Esophagus muscularis mucosa (tissue), 4 donors: ENCODE measurements at regions not wholly inside any gene's neighbourhood (a gene's known extent, or its start where the extent isn't known, plus 50 kb on each side); places are given as distances from the start of the nearest gene placed in this dataset.

ENCODE experiments used
- DNase-seq: peaks from one replicate; pipeline ENCODE4 v3.0.0-alpha.2; 2017; ENCODE audit errors: extremely low spot score
- H3K27ac ChIP-seq, 4 donors: fragments of 200-600 bp; sonication (generic); replicated peaks in 1 of 4; 1 replicate in 3 of 4; 2 replicates in 1 of 4; pipeline ENCODE4 v1.5.1; 2016 to 2019; ENCODE audit warnings: mild to moderate bottlenecking in 1 of 4
- H3K27me3 ChIP-seq, 4 donors: fragments of 200-600 bp; sonication (generic); one replicate each; pipeline versions ENCODE4 v1.5.1 to v1.6.0; 2016 to 2019
- H3K36me3 ChIP-seq, 4 donors: fragments of 200-600 bp; sonication (generic); one replicate each; pipeline ENCODE4 v1.5.1; 2016 to 2019
- H3K4me1 ChIP-seq, 4 donors: fragments of 200-600 bp; sonication (generic); one replicate each; pipeline ENCODE4 v1.5.1; 2016 to 2019
- H3K4me3 ChIP-seq, 4 donors: fragments of 200-600 bp; sonication (generic); 1 replicate in 2 of 4; 2 replicates in 2 of 4; pipeline ENCODE4 v1.5.1; 2016 to 2019; ENCODE audit warnings: mild to moderate bottlenecking in 4 of 4, moderate library complexity in 1 of 4
- H3K9me3 ChIP-seq, 4 donors: fragments of 200-600 bp; sonication (generic); 1 replicate in 3 of 4; 2 replicates in 1 of 4; pipeline ENCODE4 v1.5.1; 2016 to 2019
- CTCF ChIP-seq, 3 experiments: fragments of 200-600 bp in 2 of 3; fragments of 450-650 bp in 1 of 3; sonication (generic) in 2 of 3; IDR thresholded peaks; one replicate each; pipeline ENCODE4 v1.5.1; 2017 to 2019; ENCODE audit warnings: antibody characterized with exemption in 3 of 3, mild to moderate bottlenecking in 2 of 3, moderate library complexity in 1 of 3
- EP300 ChIP-seq: sonication (generic); formaldehyde crosslinking; IDR thresholded peaks from one replicate; pipeline ENCODE4 v1.6.1; 2017; ENCODE audit warnings: antibody characterized with exemption
- POLR2A ChIP-seq: fragments of 450-650 bp; IDR thresholded peaks from one replicate; pipeline ENCODE4 v1.6.1; 2017; ENCODE audit warnings: antibody characterized with exemption, moderate library complexity, mild to moderate bottlenecking, low read depth
- POLR2AphosphoS5 ChIP-seq, 2 donors: sonication (generic); formaldehyde crosslinking; IDR thresholded peaks; one replicate each; pipeline ENCODE4 v1.6.1; 2017; ENCODE audit warnings: antibody characterized with exemption in 2 of 2
- WGBS: methylation state at CpG from one replicate; pipeline ENCODE4 v1.1.5; 2018; 5-methylcytosine and 5-hydroxymethylcytosine counted together
- intact Hi-C: fragments of 100-400 bp; cut with DNase I; formaldehyde crosslinking; loops from one replicate; pipeline ENCODE4 v1.15.1; 2023

GRCh38 chr2:12164689-12165088 is 418.3 kb downstream of the LPIN1 start:
- no peak for DNase-seq
- Histone ChIP-seq H3K36me3 (no peaks in the 10 kb centered on the region), H3K4me1 (peaks cover 16 to 22% (median 20%) of the 10 kb centered on the region in 4 donors), H3K27me3 (no peaks in the 10 kb centered on the region), H3K27ac (no peak overlapping the region), H3K4me3 (no peak overlapping the region), H3K9me3 (no peaks in the 10 kb centered on the region)
- WGBS = 80% methylated on average over 5 of the region's 5 CpGs
- TF ChIP-seq POLR2AphosphoS5 (IDR thresholded peaks at IDR 0.05) = no peak
- TF ChIP-seq EP300 = no peak
- TF ChIP-seq CTCF (IDR thresholded peaks at IDR 0.05) = no peak
- no peak for TF ChIP-seq POLR2A
- intact Hi-C loops = loop anchor here (10.0 kb wide), 1 partner anchor 300 kb away; no protein-coding TSS in a partner anchor

GRCh38 chr2:12167525-12168317 is 421.3 kb downstream of the LPIN1 start:
- WGBS = 85% methylated on average over 11 of the region's 13 CpGs
- no peaks in the 10 kb centered on the region for H3K36me3 ChIP-seq
- no peak for DNase-seq
- TF ChIP-seq POLR2AphosphoS5 (IDR thresholded peaks at IDR 0.05) (no peak), CTCF (IDR thresholded peaks at IDR 0.05) (peak in 1 of 3 experiments; percentile 23), POLR2A (no peak), EP300 (no peak)
- H3K27me3 ChIP-seq = no peaks in the 10 kb centered on the region
- H3K27ac ChIP-seq = peak overlapping the region in 1 of 4 donors; percentile 20
- H3K4me3 ChIP-seq = no peak overlapping the region
- H3K9me3 ChIP-seq = no peaks in the 10 kb centered on the region
- intact Hi-C loops = loop anchor here (10.0 kb wide), 1 partner anchor 303 kb away; no protein-coding TSS in a partner anchor
- H3K4me1 ChIP-seq = peaks cover 26 to 34% (median 30%) of the 10 kb centered on the region in 4 donors

GRCh38 chr2:12168354-12168753 is 421.9 kb downstream of the LPIN1 start:
- intact Hi-C loops = loop anchor here (10.0 kb wide), 1 partner anchor 304 kb away; no protein-coding TSS in a partner anchor
- Histone ChIP-seq H3K27me3 (no peaks in the 10 kb centered on the region), H3K4me3 (no peak overlapping the region), H3K36me3 (no peaks in the 10 kb centered on the region), H3K9me3 (no peaks in the 10 kb centered on the region), H3K27ac (peak overlapping the region in 3 of 4 donors; percentile 60 to 64 (median 63)), H3K4me1 (peaks cover 26 to 34% (median 30%) of the 10 kb centered on the region in 4 donors)
- WGBS = 87% methylated on average over 6 of the region's 6 CpGs
- TF ChIP-seq EP300 (no peak), POLR2A (no peak), CTCF (IDR thresholded peaks at IDR 0.05) (no peak), POLR2AphosphoS5 (IDR thresholded peaks at IDR 0.05) (no peak)
- no peak for DNase-seq

GRCh38 chr2:12168791-12169388 is 422.5 kb downstream of the LPIN1 start:
- WGBS = 41% methylated on average over 4 of the region's 4 CpGs
- Histone ChIP-seq H3K9me3 (no peaks in the 10 kb centered on the region), H3K27me3 (no peaks in the 10 kb centered on the region), H3K4me3 (no peak overlapping the region), H3K36me3 (no peaks in the 10 kb centered on the region), H3K4me1 (peaks cover 26 to 34% (median 30%) of the 10 kb centered on the region in 4 donors), H3K27ac (peak overlapping the region; percentile 60 to 67 (median 64))
- TF ChIP-seq EP300 (no peak), POLR2AphosphoS5 (IDR thresholded peaks at IDR 0.05) (peak; percentile 44 to 59), CTCF (IDR thresholded peaks at IDR 0.05) (peak in 1 of 3 experiments; percentile 6)
- DNase-seq = no peak
- intact Hi-C loops = loop anchor here (10.0 kb wide), 1 partner anchor 304 kb away; no protein-coding TSS in a partner anchor
